Posterior vena cava (tissue), 2 donors: ENCODE measurements at regions not wholly inside any gene's neighbourhood (a gene's known extent, or its start where the extent isn't known, plus 50 kb on each side); places are given as distances from the start of the nearest gene placed in this dataset.
"Not testable (repeated sequence)": the region's sequence is repeated elsewhere in the genome, so short reads cannot be mapped to it uniquely, and the experiment has no call there.

Experiments
- DNase-seq: peaks from one replicate; pipeline ENCODE4 v3.0.0-alpha.2; 2020; ENCODE audit warnings: low spot score
- intact Hi-C, 2 donors: fragments of 100-400 bp; cut with DNase I; formaldehyde crosslinking; loops; one replicate each; pipeline versions ENCODE4 v1.14.1 to v1.14.2; 2022 to 2023
- donor health status: DM: yes; HTN: yes; CAD: no.
- donor health status: DM: yes; HTN: yes; CAD: no.

- DNase-seq, intact Hi-C loops: not testable (repeated sequence)
These were observed 197.2 kb downstream of the POTEM start for GRCh38 chr14:19164426-19164825.

- intact Hi-C loops, DNase-seq: not testable (repeated sequence)
These were observed 198.8 kb downstream of the POTEM start for GRCh38 chr14:19166056-19166455.

- DNase-seq = peak; percentile 62
- intact Hi-C loops = not testable (repeated sequence)
These were observed 200.4 kb downstream of the POTEM start for GRCh38 chr14:19167454-19168190.

- intact Hi-C loops = not testable (repeated sequence)
- DNase-seq = peak; percentile 57
These were observed 201.0 kb downstream of the POTEM start for GRCh38 chr14:19168261-19168660.

- DNase-seq, intact Hi-C loops: not testable (repeated sequence)
These were observed 202.5 kb downstream of the POTEM start for GRCh38 chr14:19169561-19170362.

GRCh38 chr14:19172745-19173144 is 205.5 kb downstream of the POTEM start:
- intact Hi-C loops, DNase-seq: not testable (repeated sequence)

GRCh38 chr14:19173188-19173587 is 206.0 kb downstream of the POTEM start:
- DNase-seq, intact Hi-C loops: not testable (repeated sequence)

- intact Hi-C loops = not testable (repeated sequence)
- DNase-seq = peak; percentile 59
These were observed 210.2 kb downstream of the POTEM start for GRCh38 chr14:19177435-19177834.

- DNase-seq, intact Hi-C loops: not testable (repeated sequence)
These were observed 213.1 kb downstream of the POTEM start for GRCh38 chr14:19180297-19180696.

- DNase-seq, intact Hi-C loops: not testable (repeated sequence)
These were observed 213.6 kb downstream of the POTEM start for GRCh38 chr14:19180881-19181280.

GRCh38 chr14:19195146-19195545 is 227.9 kb downstream of the POTEM start:
- DNase-seq, intact Hi-C loops: not testable (repeated sequence)

- DNase-seq = peak; percentile 63
- intact Hi-C loops = not testable (repeated sequence)
These were observed 230.4 kb downstream of the POTEM start for GRCh38 chr14:19197488-19198234.

- intact Hi-C loops, DNase-seq: not testable (repeated sequence)
These were observed 231.1 kb downstream of the POTEM start for GRCh38 chr14:19198341-19198740.

GRCh38 chr14:19201394-19202052 is 232.6 kb downstream of the POTEG start:
- intact Hi-C loops, DNase-seq: not testable (repeated sequence)

GRCh38 chr14:19202053-19202442 is 232.1 kb downstream of the POTEG start:
- DNase-seq, intact Hi-C loops: not testable (repeated sequence)

- DNase-seq, intact Hi-C loops: not testable (repeated sequence)
These were observed 230.7 kb downstream of the POTEG start for GRCh38 chr14:19203250-19203972.

- DNase-seq, intact Hi-C loops: not testable (repeated sequence)
These were observed 229.3 kb downstream of the POTEG start for GRCh38 chr14:19204827-19205226.

- DNase-seq, intact Hi-C loops: not testable (repeated sequence)
These were observed 217.7 kb downstream of the POTEG start for GRCh38 chr14:19216480-19216879.
